H1 (cell line): ENCODE measurements at regions not wholly inside any gene's neighbourhood (a gene's known extent, or its start where the extent isn't known, plus 50 kb on each side); places are given as distances from the start of the nearest gene placed in this dataset.

Source experiments
- CHD2 ChIP-seq: IDR thresholded peaks from 2 replicates; pipeline ENCODE4 v1.6.1; 2012; ENCODE audit warnings: low read length, improper control_type of control experiment
- GABPA ChIP-seq: IDR thresholded peaks from 2 replicates; pipeline ENCODE4 v1.6.1; 2011; ENCODE audit warnings: mild to moderate bottlenecking, low read length, moderate library complexity, borderline replicate concordance; ENCODE audit not compliant: insufficient read depth

DNA sequence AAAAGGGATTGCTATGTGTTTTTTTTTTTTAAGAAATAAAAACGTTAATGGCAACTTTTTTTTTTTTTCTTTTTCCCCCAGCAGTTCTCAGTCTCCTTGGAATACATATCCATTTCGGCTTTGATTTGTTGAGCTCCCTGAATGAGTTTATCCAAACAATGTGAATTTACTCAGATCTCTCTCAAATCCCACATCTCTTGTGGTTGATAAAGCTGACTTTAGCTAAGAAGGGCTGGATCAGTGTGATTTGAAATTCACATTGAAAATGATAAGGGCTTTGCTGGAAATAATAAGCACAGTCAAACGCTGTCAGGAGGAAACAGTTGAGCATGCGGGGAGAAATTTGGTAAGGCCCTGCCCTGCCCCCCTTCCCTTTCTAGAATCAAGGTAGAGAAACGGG, 74.1 kb upstream of the IRX3 start (continued):
- TF ChIP-seq GABPA = no peak
- no peak for TF ChIP-seq CHD2
